SU-DHL-6 (cell line): ENCODE measurements at regions not wholly inside any gene's neighbourhood (a gene's known extent, or its start where the extent isn't known, plus 50 kb on each side); places are given as distances from the start of the nearest gene placed in this dataset.

Experiments used
- H2AFZ ChIP-seq: fragments of 200-600 bp; sonication (generic); 2 replicates; pipeline ENCODE4 v1.6.1; 2014; ENCODE audit warnings: low read depth, mild to moderate bottlenecking, moderate library complexity, mixed read lengths, antibody characterized with exemption, low read length; ENCODE audit not compliant: severe bottlenecking
- H3F3A ChIP-seq: fragments of 200-600 bp; shearing (Covaris generic); 2 replicates; pipeline ENCODE4 v1.6.0; 2016; ENCODE audit warnings: antibody characterized with exemption, mild to moderate bottlenecking; ENCODE audit not compliant: insufficient read depth
- H3K27ac ChIP-seq: fragments of 200-600 bp; sonication (generic); 2 replicates; pipeline ENCODE4 v1.5.1; 2016; ENCODE audit warnings: low read depth, mild to moderate bottlenecking, low read length, moderate library complexity, mixed read lengths
- H3K27me3 ChIP-seq: fragments of 200-600 bp; sonication (generic), shearing (Covaris generic); 2 replicates; pipeline ENCODE4 v1.6.0; 2014; ENCODE audit warnings: mild to moderate bottlenecking, low read length
- H3K36me3 ChIP-seq: fragments of 200-600 bp; sonication (generic); 2 replicates; pipeline ENCODE4 v1.6.1; 2014; ENCODE audit warnings: mild to moderate bottlenecking, low read length, mixed read lengths
- H3K4me2 ChIP-seq: fragments of 300-600, 200-600 bp; shearing (Covaris generic), sonication (generic); 2 replicates; pipeline ENCODE4 v1.6.0; 2014; ENCODE audit warnings: low read length, low read depth, mild to moderate bottlenecking; ENCODE audit not compliant: poor library complexity, severe bottlenecking
- H3K4me3 ChIP-seq: fragments of 200-600 bp; sonication (generic); 2 replicates; pipeline ENCODE4 v1.5.1; 2014; ENCODE audit warnings: antibody characterized with exemption, low read length, mild to moderate bottlenecking, mixed read lengths; ENCODE audit not compliant: insufficient read depth, poor library complexity, severe bottlenecking
- H3K79me2 ChIP-seq: fragments of 200-600 bp; sonication (generic); 2 replicates; pipeline ENCODE4 v1.6.1; 2014; ENCODE audit warnings: mild to moderate bottlenecking, low read length, moderate library complexity; ENCODE audit not compliant: insufficient read depth
- H3K9ac ChIP-seq: fragments of 200-600 bp; sonication (generic); 2 replicates; pipeline ENCODE4 v1.7.0; 2014; ENCODE audit warnings: mild to moderate bottlenecking, low read length
- H3K9me2 ChIP-seq: fragments of 200-600 bp; sonication (generic); replicated peaks from 2 replicates; pipeline ENCODE4 v1.6.1; 2014; ENCODE audit warnings: low read length; ENCODE audit not compliant: insufficient read depth
- H3K9me3 ChIP-seq: fragments of 200-600 bp; sonication (generic); 2 replicates; pipeline ENCODE4 v1.6.1; 2014; ENCODE audit warnings: low read length, mixed read lengths; ENCODE audit not compliant: insufficient read depth
- H4K20me1 ChIP-seq: fragments of 200-600 bp; sonication (generic); 2 replicates; pipeline ENCODE4 v1.6.1; 2014; ENCODE audit warnings: low read depth, mild to moderate bottlenecking, antibody characterized with exemption, low read length, moderate library complexity, mixed read lengths
- EZH2phosphoT487 ChIP-seq: fragments of 200-600 bp; sonication (generic), shearing (Covaris generic); conservative IDR thresholded peaks from 2 replicates; pipeline ENCODE4 v1.6.1; 2018; ENCODE audit warnings: mild to moderate bottlenecking, antibody characterized with exemption, low read length, moderate library complexity, mixed read lengths
- TF ChIP-seq, protein P1 (sequence below): fragments of 200-600 bp; sonication (generic); IDR thresholded peaks from one replicate; pipeline ENCODE4 v1.5.1; 2017; ENCODE audit warnings: antibody characterized with exemption, mild to moderate bottlenecking, low read length, moderate library complexity; ENCODE audit not compliant: insufficient read depth, poor library complexity, severe bottlenecking

DNA sequence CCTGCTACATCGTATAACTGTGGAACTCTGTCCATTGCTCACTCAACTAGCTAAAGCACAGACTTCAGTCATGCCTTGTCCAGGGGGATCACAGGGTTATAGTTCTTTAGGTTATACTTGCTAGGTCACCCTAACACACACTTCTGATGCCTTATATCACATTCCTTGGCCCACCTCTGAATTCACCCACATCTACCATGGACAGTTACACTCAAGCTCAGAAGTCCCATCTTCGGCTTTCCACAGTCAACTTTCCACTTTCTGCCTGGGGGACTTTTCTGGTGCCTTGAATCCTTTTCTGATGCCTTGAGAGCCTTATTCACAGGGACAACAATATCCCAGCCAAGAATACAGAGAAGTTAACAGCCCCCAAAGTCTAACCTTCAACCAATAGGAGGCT is 129.2 kb upstream of the MAOA start:
- H3K4me2 ChIP-seq = no peak overlapping the region
- TF ChIP-seq EZH2phosphoT487 = no peak
- TF ChIP-seq, protein P1, sequence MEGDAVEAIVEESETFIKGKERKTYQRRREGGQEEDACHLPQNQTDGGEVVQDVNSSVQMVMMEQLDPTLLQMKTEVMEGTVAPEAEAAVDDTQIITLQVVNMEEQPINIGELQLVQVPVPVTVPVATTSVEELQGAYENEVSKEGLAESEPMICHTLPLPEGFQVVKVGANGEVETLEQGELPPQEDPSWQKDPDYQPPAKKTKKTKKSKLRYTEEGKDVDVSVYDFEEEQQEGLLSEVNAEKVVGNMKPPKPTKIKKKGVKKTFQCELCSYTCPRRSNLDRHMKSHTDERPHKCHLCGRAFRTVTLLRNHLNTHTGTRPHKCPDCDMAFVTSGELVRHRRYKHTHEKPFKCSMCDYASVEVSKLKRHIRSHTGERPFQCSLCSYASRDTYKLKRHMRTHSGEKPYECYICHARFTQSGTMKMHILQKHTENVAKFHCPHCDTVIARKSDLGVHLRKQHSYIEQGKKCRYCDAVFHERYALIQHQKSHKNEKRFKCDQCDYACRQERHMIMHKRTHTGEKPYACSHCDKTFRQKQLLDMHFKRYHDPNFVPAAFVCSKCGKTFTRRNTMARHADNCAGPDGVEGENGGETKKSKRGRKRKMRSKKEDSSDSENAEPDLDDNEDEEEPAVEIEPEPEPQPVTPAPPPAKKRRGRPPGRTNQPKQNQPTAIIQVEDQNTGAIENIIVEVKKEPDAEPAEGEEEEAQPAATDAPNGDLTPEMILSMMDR = no peak
- H3K27me3 ChIP-seq = no peaks in the 10 kb centered on the region
- no peak overlapping the region for H3K4me3 ChIP-seq
- H2AFZ ChIP-seq = no peak overlapping the region
- no peaks in the 10 kb centered on the region for H4K20me1 ChIP-seq
- no peaks in the 10 kb centered on the region for H3K9me3 ChIP-seq
- no peak overlapping the region for H3K27ac ChIP-seq
- H3F3A ChIP-seq = no peaks in the 10 kb centered on the region
- H3K9me2 ChIP-seq = no peaks in the 10 kb centered on the region
- no peak overlapping the region for H3K9ac ChIP-seq
- H3K79me2 ChIP-seq = no peaks in the 10 kb centered on the region
- H3K36me3 ChIP-seq = no peaks in the 10 kb centered on the region

DNA sequence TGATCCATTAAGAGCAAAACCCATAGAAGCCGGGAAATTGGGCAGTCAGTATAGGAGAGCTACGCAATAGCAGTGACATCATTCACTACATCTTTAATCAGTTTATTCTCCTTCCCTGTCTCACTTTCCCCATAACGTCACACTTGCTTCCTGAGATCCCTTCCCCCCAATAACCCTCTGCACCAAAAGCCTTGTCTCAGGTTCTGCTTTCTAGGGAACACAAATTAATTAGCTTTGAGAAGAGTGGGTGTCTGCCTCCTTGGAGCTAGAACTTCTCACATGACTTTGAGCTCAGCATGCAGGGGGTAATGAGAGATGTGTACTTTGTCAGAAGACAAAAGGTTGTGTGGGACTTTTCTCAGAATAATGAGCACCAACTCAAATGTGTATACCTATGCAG is 128.3 kb upstream of the MAOA start:
- no peak overlapping the region for H2AFZ ChIP-seq
- TF ChIP-seq, protein P1 = no peak
- no peak for TF ChIP-seq EZH2phosphoT487
- no peak overlapping the region for H3K27ac ChIP-seq
- H3F3A ChIP-seq = no peaks in the 10 kb centered on the region
- no peak overlapping the region for H3K4me2 ChIP-seq
- H3K9ac ChIP-seq = no peak overlapping the region
- H3K27me3 ChIP-seq = no peaks in the 10 kb centered on the region
- no peaks in the 10 kb centered on the region for H3K36me3 ChIP-seq
- no peak overlapping the region for H3K4me3 ChIP-seq
- no peaks in the 10 kb centered on the region for H3K9me3 ChIP-seq
- no peaks in the 10 kb centered on the region for H4K20me1 ChIP-seq
- H3K9me2 ChIP-seq = no peaks in the 10 kb centered on the region
- H3K79me2 ChIP-seq = no peaks in the 10 kb centered on the region

DNA sequence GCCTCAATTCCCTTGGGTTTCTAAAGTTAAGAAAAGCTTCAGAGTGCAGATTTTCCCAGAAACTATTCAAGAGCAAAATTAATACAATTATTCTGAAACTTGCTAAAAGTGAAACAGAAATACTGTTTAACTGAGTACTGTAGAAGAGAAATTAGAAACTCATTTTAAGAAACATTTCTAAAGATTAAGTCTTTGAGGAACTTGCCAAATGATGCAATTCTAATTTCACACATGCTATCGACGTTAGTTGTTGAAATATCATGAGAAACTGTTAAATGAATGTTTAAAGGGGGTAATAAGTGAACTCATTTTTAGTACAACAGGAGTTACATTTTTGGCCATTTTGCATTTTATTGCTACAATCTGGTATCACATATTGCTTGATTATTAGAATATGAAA is 125.3 kb upstream of the MAOA start:
- H3K9me2 ChIP-seq = no peaks in the 10 kb centered on the region
- H3K27ac ChIP-seq = no peak overlapping the region
- no peak overlapping the region for H3K4me3 ChIP-seq
- no peaks in the 10 kb centered on the region for H3K36me3 ChIP-seq
- H2AFZ ChIP-seq = no peak overlapping the region
- H3K27me3 ChIP-seq = no peaks in the 10 kb centered on the region
- H3K9me3 ChIP-seq = no peaks in the 10 kb centered on the region
- no peaks in the 10 kb centered on the region for H3F3A ChIP-seq
- no peak overlapping the region for H3K4me2 ChIP-seq
- TF ChIP-seq, protein P1 = no peak
- TF ChIP-seq EZH2phosphoT487 = no peak
- no peaks in the 10 kb centered on the region for H4K20me1 ChIP-seq
- H3K79me2 ChIP-seq = no peaks in the 10 kb centered on the region
- no peak overlapping the region for H3K9ac ChIP-seq

DNA sequence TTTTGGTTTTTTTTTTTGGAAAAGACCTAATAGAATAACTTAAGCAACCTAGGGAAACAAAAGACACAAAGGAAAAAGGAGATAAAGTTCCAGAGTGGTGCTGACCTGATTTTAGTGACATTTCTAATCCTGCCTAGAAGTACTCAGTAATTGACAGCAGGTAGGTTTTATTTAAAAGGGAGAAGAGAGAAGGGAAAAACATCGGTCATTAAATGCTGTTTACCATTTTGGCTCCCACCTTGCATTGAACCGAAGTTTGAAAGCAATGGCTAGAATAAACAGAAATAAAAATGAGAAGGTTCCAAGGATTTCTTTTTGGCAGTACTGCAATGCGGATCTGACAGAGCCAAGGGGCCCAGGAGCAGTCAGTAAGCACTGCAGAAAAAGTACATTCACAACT is 115.8 kb upstream of the MAOA start:
- H2AFZ ChIP-seq = no peak overlapping the region
- TF ChIP-seq, protein P1 = no peak
- no peak for TF ChIP-seq EZH2phosphoT487
- H4K20me1 ChIP-seq = no peaks in the 10 kb centered on the region
- H3K79me2 ChIP-seq = no peaks in the 10 kb centered on the region
- no peaks in the 10 kb centered on the region for H3K27me3 ChIP-seq
- H3K36me3 ChIP-seq = no peaks in the 10 kb centered on the region
- H3K9me2 ChIP-seq = no peaks in the 10 kb centered on the region
- H3K4me3 ChIP-seq = no peak overlapping the region
- H3K4me2 ChIP-seq = no peak overlapping the region
- H3K27ac ChIP-seq = no peak overlapping the region
- H3K9me3 ChIP-seq = no peaks in the 10 kb centered on the region
- H3K9ac ChIP-seq = no peak overlapping the region
- no peaks in the 10 kb centered on the region for H3F3A ChIP-seq
